ENCODE measurements at regions not wholly inside any gene's neighbourhood (a gene's known extent, or its start where the extent isn't known, plus 50 kb on each side); places are given as distances from the start of the nearest gene placed in this dataset.

GRCh38 chr3:88677298-88677697 is 430.1 kb upstream of the EPHA3 start:
- TF ChIP-seq, protein P1, sequence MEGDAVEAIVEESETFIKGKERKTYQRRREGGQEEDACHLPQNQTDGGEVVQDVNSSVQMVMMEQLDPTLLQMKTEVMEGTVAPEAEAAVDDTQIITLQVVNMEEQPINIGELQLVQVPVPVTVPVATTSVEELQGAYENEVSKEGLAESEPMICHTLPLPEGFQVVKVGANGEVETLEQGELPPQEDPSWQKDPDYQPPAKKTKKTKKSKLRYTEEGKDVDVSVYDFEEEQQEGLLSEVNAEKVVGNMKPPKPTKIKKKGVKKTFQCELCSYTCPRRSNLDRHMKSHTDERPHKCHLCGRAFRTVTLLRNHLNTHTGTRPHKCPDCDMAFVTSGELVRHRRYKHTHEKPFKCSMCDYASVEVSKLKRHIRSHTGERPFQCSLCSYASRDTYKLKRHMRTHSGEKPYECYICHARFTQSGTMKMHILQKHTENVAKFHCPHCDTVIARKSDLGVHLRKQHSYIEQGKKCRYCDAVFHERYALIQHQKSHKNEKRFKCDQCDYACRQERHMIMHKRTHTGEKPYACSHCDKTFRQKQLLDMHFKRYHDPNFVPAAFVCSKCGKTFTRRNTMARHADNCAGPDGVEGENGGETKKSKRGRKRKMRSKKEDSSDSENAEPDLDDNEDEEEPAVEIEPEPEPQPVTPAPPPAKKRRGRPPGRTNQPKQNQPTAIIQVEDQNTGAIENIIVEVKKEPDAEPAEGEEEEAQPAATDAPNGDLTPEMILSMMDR (IDR thresholded peaks at IDR 0.05): no peak
- TF ChIP-seq POLR2A (IDR thresholded peaks at IDR 0.05) (no peak), EP300 (IDR thresholded peaks at IDR 0.05) (no peak)

Data from upper lobe of left lung (tissue), 4 donors.